Midbrain (tissue), 1 donor: ENCODE measurements at regions not wholly inside any gene's neighbourhood (a gene's known extent, or its start where the extent isn't known, plus 50 kb on each side); places are given as distances from the start of the nearest gene placed in this dataset.
"Not testable (repeated sequence)": the region's sequence is repeated elsewhere in the genome, so short reads cannot be mapped to it uniquely, and the experiment has no call there.

Source experiments
- DNase-seq: peaks from one replicate; lab custom pipeline; 2025; lab: John Stamatoyannopoulos, UW

DNA sequence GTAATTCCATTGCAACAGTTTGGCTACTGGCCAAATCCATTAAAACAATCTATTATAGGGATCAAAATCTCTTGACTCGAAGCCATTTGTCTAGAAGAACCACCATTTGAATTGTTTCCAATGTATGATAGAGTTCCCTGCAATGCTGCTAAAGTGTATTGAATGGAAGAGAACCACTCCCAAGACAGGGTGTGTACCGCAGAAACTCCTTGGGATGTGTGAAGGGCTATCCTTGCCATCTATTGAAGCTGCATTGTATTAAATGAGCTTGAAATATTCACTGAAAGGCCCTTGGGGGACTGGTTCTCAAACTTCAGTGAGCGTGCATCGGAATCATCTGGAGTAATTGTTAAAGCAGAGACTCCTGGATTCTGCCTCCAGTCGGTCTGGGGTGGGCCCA lies 260.4 kb upstream of the MEIS1 start:
- no peak for DNase-seq

DNA sequence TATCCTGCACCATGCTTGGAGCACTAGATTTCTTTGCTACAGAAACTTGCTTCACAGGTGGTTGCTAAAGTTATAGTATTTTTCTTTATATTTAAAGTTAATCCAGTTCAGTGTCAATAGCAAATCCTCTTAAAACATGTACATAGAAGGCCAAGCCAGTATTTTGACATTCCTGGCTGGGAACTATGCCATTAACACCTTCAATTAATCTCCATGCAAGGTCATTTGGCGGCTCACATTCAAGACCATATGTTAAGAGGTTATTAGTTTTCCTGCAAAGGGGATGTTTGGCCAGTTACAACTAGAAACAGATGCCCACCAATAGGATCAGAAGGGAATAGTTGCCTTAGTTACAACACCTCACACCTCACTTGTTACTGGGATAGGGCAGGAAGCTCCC lies 261.3 kb upstream of the MEIS1 start:
- DNase-seq = no peak

DNA sequence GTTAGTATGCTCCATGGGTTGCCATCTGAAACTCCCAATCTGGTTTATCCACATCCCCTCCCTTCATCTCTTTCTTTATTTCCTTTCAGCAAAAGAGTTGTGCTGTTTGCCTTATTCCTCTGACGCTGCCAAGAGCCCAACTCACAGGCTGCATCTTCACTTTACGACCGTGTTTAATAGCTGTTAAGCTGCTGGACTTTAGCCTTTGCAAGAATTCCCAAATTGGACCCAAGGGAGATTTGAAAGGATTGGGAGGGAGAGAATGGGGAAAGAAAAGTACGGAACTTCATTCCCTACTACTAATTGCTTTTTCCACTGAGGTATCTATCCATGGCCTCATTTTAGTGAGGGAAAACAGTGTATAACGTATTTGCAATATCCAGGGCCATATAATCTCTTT lies 263.4 kb upstream of the MEIS1 start:
- no peak for DNase-seq

DNA sequence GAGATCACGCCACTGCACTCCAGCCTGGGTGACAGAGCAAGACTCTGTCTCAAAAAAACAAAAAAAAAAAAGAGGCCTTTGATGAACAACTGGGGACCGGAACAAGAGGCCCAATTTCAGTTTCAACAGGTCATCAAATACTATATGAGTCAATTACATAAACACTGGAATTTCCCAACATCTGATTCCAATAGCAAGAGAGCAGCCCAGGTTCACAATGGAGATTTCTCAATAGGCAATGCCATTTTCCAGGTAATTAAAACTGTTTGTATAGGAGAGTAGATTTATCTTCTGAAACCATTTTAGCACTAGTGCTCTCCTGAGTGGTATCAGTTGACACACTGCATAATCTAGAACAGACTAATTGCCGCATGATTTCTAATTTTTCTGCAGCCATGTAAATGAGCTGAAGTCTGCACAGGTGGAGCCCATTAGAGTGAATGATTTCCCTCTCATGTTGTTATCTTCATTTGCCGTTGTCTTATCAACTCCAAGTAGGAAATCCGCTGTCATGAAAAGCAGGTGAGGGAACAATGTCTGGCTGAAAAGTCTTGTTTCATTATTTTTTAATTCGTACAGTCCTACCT lies 264.1 kb upstream of the MEIS1 start:
- no peak for DNase-seq

DNA sequence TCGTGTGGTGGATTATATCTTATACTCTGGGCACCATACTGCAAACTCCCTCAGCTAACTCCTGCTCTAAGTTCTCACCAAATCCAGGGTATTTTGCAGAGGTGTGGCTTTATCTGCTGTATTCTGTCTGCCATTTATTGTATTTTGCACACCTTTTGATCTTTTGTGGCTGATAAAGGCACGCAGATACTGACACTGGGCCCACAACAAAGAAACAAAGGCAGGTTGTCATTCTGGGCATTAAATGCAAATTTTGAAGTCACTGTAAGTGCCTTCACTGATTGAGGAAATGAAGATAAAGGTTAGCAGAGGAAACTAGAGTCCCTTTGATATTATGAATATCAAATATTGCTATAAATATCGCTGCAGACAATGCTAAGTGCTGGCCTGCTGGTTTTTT lies 265.8 kb upstream of the MEIS1 start:
- DNase-seq = no peak

DNA sequence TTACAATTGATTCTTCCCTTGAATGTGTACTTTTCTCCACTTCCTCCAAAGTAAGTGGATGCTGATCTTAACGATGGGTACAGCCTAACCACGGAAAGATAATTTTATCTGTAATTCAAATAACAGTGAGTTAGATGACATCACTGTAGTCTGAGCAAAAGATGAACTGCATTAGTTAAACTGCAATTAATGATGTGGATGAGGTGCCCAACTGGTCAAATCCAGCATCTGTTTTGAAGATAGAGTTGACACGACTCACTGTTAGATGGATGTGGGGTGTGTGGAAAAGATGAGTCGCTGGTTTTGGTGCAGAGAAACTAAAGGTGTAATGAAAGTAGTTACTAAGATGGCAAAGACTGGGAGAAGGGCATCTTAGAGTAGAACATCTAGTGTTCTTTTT lies 270.5 kb upstream of the MEIS1 start:
- DNase-seq = no peak

DNA sequence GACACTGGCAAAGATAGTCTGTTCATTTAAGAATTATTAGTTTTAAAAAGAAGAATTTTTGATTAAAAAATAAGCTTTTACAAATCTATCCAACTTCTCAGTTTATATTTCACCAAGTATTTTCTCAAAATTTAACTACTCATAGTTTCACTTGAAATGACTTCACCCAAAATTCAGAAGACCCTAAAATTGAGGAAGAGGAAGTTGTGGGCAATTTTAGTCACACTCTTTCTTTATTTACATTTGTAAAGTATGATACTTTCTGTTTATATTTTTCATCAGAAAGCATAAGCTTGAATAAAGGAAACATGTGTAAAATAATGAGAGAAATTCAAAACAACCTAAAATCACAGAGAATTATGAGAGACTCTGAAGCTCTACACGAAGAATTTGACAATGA lies 278.8 kb upstream of the MEIS1 start:
- no peak for DNase-seq

DNA sequence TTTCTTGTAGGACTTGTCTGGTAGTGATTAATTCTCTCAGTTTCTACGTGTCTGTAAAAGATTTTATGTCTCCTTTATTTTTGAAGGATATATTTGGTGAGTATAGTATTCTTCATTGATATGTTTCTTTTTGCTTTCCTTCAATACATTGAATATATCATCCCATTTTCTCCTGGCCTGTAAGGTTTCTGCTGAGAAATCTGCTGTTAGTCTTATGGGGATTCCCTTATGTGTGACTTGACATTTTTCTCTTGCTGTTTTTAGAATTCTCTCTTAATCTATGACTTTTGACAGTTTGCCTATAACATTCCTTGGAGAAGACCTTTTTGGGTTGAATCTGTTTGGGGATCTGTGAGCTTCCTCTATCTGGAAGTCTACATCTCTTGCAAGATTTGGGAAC lies 281.0 kb upstream of the MEIS1 start:
- DNase-seq = no peak

DNA sequence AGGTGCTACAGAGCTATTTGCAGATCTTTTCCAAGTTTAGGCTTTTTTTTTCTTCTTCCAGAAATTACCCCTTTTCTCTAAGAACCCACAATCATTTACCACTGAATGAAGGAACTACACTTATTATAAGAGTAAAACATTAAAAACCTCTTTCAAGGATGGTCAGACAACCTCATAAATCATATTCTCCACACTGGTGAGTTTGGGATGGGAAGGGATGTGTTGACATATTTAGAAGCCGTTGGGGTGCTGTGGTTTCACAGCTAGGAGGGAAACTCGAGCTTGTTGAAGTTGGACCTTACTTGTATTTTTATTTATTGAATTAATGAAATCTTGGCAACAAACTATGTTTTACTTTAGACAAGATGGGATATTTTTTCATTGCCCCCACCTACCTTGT lies 289.4 kb upstream of the MEIS1 start:
- DNase-seq = no peak

DNA sequence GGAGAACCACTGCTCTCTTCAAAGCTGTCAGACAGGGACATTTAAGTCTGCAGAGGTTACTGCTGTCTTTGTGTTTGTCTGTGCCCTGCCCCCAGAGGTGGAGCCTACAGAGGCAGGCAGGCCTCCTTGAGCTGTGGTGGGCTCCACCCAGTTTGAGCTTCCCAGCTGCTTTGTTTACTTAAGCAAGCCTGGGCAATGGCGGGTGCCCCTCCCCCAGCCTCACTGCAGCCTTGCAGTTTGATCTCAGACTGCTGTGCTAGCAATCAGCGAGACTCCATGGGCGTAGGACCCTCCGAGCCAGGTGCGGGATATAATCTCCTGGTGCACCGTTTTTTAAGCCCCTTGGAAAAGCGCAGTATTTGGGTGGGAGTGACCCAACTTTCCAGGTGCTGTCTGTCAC lies 290.6 kb upstream of the MEIS1 start:
- not testable (repeated sequence) for DNase-seq

DNA sequence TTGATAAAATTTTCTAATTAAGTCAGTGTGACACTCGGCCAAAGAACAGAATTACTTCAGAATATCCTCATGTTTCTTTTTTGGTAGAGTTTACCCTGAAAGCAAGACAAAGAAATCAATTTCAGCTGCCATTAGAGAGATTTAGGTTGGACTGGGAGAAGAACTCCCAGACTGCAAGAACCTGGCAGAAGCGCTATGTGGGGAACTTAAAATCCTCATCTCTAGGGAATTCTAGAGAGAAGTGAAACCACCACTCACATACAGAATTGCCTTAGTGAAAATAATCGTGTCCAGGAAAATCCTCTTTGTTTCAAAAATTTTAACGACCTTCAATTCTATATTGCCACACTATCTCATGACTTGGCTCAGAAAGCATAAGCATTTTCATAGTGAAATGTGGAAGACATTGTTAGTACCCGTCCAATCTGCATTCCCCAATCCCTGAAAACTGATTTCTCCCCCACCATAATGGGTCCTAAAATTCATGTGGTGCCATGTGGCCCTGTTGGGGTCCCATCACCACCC lies 297.3 kb upstream of the MEIS1 start:
- DNase-seq = no peak

DNA sequence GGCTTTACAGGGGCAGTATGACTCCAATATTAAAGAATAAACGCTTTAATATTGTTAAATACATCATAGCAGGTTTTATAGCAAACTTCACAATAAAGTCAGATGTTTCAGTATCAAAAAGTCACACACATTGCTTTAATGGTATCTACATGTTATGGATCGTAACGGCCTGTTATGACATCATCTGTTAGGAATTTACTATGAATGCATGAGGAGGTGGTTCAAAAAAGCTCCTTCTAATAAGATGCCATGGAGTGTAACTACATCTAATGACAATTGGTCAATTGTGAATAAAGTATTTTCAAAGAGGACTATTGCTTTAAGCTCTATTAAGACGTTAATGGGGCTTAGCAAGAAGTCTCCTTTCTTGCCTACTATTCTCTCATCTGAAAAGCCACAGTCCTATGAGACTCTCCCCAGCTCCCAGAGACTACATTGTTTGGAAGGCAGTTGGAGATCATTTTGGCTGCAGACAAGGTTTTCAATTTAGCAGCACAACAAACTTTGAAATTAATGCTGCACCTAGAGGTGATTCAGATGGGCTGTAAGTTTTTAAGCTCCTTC lies 300.7 kb upstream of the MEIS1 start:
- no peak for DNase-seq

DNA sequence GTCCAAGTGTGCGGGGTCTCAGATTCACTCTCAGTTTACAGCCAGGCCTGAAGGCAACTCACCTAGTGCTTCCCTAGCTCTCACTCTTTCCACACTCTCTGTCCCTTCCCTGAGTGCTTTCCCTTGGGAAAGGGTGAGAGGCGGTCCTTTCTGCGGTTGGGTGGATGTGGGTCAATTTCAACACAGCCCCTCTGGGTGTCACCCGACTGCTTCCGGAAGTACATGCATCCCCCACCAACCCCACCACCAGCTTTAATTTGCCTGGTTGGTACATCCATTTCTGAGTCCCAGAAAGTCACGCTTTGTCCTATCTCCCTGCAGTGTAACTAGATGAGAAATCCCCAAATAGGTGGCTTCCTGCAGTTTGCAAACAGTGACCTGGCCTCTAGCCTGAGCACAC lies 307.3 kb upstream of the MEIS1 start:
- DNase-seq = no peak

DNA sequence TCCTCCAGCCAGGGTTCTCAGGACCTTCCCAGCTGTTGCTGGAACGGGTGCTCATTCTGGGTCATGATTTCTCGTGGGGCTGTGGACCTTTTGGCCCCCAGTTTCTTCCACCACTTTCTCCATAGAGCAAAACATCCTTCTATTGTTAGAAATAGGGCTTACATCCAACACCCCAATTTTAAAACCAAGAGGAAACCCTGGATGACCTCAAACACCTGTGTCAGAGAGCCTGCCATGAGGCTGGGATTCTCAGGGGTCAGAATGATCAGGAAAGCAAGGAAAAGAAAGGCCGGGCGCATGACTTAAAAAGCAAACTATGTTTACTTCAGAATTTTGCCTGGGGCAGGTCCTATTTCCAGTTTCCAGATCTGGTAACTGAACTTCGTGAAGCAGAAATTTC lies 307.9 kb upstream of the MEIS1 start:
- no peak for DNase-seq

DNA sequence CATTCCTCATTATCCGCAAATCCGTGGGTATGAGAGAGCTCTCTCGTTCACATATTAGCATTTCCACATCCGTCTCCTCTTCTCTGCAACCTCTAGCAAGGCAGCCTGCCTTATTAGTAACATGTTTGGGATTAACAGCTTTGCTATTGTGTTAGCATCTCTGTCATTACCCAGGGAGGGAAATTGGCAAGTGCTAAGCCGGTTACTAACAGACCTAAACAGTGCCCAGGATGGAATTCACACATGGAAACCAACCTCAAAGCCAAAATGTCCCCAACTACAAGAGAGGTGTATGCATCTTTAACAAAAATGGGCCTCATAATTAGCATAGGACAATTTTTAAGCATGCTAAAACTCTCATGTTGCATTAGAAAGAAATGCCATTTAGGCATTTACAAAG lies 309.0 kb upstream of the MEIS1 start:
- DNase-seq = no peak

DNA sequence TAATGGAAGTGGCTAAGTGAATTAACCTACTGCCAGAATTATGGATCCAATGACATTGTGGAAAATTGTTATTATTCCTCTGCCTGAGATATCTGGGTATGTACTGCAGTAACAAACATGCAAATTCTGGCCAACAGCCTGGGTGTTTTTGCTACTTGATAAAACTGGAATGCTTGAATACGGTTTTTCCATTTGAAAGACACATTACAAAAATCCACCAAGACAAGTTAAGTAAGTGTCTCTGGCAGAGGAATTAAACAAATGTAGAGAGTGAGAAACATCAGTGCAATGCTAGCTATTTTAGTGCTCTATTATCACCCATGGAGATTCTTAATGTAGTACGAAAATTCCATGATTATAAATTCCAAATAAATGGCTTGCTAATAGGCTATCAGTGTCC lies 312.4 kb upstream of the MEIS1 start:
- DNase-seq = no peak

DNA sequence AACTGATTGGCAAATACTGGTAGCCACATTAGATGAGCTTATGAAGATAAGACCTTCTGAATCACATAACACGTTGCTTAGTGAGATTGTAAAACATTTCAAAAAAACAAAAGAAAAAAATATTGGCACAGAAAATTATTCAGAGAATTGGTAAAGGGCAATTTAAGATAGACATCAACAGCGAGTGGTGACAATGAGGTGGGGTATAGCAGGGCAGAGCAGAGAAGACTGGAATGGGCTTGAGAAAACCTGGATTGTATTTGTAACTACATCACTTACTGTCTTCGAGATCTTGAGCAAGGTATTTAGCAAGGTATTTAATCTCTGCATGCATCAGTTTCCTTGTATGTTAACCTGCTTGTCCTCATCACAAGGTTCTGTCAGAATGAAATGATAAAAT lies 313.0 kb upstream of the MEIS1 start:
- DNase-seq = no peak

DNA sequence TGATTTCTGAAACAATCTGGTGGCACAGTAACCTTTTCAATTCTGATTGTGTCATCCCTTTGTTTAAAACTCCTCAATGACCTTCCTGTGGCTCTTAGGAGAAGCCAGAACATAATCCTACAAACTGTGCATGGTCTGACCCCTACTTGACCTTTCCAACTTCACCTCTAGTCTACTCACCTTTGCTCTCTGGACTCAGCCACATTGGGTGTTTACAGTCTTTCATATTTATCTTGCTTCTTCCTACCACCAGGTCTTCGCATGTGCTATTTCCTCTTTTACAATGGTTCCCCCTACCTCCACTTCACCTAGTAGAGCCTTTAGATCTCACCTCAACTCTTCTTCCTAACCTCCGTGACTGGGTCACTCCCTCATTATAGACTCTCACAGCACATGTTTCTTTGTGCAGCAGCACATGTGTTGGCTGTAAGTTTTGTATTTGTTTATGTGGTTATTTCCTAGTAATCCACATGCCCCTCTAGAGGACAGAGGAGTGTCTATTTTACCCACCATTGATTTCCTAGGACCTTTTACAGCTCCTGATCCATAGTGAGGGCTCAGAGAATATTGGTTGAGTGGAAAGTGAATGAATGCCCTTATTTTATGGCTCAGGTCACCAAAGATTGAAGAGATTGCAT lies 320.8 kb upstream of the MEIS1 start:
- no peak for DNase-seq

DNA sequence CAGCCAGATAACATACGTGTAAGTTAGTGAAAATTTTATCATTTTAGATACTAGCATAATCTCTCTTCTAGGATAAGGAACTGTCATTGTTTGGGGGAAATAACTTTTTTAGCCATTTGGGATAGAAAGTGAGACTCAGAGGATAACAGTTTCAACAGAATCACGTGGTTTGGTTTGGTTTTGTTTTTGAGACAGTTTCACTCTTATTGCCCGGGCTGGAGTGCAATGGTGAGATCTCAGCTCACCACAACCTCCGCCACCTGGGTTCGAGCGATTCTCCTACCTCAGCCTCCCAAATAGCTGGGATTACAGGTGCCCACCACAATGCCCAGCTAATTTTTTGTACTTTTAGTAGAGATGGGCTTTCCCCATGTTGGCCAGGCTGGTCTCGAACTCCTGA lies 323.2 kb upstream of the MEIS1 start:
- DNase-seq = no peak

DNA sequence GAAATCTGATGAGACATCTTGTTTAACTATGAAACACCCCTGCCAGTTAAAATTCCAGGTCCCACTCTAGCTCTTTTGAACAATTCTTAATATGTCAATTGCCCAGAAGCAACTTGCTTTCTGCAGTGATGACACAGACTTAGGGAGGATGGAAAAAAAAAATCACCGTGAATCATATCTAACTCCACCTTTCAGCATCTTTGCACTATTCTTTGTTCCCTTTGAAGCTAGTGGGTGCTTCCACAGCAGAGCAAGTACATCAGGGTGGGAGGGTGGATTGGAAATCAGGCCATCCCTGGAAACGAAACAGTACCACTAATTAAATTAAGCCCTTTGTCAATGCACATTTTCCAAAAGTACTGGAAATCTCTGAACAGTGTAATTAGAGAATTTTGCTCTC lies 324.3 kb upstream of the MEIS1 start:
- DNase-seq = no peak

DNA sequence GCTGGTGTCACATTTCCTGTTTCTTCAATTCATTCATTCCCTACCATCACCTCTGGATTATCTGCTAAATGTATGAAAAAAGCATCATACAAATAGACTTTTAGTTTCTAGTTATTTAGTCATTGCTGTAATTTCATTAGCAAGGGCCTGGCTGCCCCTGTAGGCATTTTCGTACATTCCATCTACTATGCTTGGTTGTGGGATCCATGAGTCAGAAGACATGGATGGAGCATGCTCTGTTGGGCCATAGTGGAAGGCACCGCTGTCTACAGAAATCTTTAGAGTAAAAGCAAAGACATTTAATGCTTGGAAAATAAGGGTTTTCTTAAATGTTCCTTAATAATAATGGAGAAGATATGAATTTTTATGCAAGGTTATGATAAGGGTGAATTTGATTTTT lies 324.8 kb upstream of the MEIS1 start:
- no peak for DNase-seq

DNA sequence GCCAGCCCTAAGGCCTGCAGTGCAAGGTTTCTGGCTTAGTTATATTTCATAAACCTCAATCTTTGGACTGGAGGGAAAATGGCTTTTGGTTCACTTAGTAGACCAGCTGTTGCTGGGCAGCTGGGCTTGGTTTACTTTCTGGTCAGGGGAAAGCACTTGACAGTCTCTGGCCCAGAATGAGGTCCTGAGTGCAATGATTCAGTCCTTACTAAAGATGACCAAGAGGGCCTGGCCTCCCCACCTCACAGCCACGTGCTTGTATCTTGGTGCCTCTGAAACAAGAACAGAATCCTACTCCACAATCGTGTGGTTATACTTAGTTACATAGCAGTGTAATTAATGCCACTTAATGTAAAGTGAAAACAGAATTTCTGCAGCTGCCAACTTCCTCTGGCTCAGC lies 325.5 kb upstream of the MEIS1 start:
- DNase-seq = no peak

DNA sequence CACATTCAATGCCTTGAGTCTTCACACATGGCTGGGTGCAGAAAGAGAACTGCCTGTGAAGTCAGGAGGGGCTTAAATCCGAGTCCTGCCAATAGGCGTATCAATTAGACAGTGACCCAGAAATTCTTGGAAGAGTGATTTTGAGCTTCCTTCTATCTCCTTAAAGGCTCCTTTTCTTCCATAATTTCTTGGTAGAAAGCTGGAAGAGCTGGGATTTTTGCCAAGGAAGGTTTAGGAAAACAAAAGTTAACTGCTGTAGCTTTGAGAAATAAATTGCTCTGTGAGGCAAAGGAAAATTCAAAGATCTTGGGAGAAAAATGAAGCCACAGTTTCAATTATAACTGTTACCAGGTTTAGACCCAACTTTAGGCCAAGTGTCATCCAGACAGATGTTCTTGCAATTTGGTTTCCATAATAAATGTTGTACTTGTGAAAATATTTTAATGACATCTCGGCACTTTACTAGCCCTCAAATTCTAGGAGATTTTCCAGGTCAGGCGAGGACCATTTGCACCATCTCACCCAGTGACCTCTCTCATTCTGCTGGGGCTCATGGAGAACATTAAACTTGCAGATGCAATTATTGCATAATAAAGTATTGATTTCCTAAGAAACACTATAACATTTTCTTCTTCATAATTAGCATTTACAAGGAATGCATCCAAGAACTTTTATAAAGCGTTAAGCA lies 329.7 kb upstream of the MEIS1 start:
- DNase-seq = no peak
